ENCODE measurements at regions not wholly inside any gene's neighbourhood (a gene's known extent, or its start where the extent isn't known, plus 50 kb on each side); places are given as distances from the start of the nearest gene placed in this dataset.

GRCh38 chr14:54285030-54285429 lies 111.8 kb upstream of the CDKN3 start:
- TF ChIP-seq POLR2A (IDR thresholded peaks at IDR 0.05), result no peak
- TF ChIP-seq, protein P1, sequence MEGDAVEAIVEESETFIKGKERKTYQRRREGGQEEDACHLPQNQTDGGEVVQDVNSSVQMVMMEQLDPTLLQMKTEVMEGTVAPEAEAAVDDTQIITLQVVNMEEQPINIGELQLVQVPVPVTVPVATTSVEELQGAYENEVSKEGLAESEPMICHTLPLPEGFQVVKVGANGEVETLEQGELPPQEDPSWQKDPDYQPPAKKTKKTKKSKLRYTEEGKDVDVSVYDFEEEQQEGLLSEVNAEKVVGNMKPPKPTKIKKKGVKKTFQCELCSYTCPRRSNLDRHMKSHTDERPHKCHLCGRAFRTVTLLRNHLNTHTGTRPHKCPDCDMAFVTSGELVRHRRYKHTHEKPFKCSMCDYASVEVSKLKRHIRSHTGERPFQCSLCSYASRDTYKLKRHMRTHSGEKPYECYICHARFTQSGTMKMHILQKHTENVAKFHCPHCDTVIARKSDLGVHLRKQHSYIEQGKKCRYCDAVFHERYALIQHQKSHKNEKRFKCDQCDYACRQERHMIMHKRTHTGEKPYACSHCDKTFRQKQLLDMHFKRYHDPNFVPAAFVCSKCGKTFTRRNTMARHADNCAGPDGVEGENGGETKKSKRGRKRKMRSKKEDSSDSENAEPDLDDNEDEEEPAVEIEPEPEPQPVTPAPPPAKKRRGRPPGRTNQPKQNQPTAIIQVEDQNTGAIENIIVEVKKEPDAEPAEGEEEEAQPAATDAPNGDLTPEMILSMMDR (IDR thresholded peaks at IDR 0.05 in 8 of 11, conservative IDR thresholded peaks at IDR 0.05 in 3 of 11), result no peak

All from spleen (tissue), 7 donors.